ENCODE measurements at regions not wholly inside any gene's neighbourhood (a gene's known extent, or its start where the extent isn't known, plus 50 kb on each side); places are given as distances from the start of the nearest gene placed in this dataset.

DNA sequence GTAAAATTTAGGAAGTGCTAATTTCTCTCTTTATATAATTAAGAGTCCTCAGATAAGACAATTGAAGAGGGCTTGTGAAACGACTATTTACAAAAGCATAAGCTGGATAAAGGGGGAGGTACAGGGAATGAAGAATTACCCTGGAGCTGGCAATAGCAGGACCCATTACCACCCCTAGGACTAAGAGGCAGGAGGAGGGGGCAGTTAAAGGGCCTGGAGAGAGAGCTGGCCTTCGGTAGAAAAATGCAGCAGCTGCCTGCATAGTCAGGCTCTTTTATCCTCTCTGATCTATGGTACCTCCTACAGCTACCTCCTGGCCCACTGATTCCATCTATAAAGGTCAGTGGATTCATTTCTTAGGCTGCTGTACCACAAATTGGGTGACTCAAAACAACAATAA lies 57.7 kb upstream of the TRPC3 start:
- TF ChIP-seq TCF12 (IDR thresholded peaks at IDR 0.05; ENCODE audit: low read depth) (no peak), TEAD4 (IDR thresholded peaks at IDR 0.05) (no peak), FOXM1 (IDR thresholded peaks at IDR 0.05; ENCODE audit: borderline replicate concordance, low read depth) (no peak), TAF1 (IDR thresholded peaks at IDR 0.05; ENCODE audit: low read depth) (no peak), YY1 (IDR thresholded peaks at IDR 0.05; ENCODE audit: low read depth) (no peak), CREB1 (IDR thresholded peaks at IDR 0.05; ENCODE audit: low read depth) (no peak), EP300 (IDR thresholded peaks at IDR 0.05; ENCODE audit: borderline replicate concordance) (no peak), EGR1 (IDR thresholded peaks at IDR 0.05) (no peak), CEBPB (IDR thresholded peaks at IDR 0.05) (no peak), RAD21 (IDR thresholded peaks at IDR 0.05; ENCODE audit: low read depth) (no peak)
- TF ChIP-seq, protein P1, sequence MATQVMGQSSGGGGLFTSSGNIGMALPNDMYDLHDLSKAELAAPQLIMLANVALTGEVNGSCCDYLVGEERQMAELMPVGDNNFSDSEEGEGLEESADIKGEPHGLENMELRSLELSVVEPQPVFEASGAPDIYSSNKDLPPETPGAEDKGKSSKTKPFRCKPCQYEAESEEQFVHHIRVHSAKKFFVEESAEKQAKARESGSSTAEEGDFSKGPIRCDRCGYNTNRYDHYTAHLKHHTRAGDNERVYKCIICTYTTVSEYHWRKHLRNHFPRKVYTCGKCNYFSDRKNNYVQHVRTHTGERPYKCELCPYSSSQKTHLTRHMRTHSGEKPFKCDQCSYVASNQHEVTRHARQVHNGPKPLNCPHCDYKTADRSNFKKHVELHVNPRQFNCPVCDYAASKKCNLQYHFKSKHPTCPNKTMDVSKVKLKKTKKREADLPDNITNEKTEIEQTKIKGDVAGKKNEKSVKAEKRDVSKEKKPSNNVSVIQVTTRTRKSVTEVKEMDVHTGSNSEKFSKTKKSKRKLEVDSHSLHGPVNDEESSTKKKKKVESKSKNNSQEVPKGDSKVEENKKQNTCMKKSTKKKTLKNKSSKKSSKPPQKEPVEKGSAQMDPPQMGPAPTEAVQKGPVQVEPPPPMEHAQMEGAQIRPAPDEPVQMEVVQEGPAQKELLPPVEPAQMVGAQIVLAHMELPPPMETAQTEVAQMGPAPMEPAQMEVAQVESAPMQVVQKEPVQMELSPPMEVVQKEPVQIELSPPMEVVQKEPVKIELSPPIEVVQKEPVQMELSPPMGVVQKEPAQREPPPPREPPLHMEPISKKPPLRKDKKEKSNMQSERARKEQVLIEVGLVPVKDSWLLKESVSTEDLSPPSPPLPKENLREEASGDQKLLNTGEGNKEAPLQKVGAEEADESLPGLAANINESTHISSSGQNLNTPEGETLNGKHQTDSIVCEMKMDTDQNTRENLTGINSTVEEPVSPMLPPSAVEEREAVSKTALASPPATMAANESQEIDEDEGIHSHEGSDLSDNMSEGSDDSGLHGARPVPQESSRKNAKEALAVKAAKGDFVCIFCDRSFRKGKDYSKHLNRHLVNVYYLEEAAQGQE (IDR thresholded peaks at IDR 0.05; ENCODE audit: low read depth): no peak
- TF ChIP-seq, protein P2, sequence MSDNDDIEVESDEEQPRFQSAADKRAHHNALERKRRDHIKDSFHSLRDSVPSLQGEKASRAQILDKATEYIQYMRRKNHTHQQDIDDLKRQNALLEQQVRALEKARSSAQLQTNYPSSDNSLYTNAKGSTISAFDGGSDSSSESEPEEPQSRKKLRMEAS (IDR thresholded peaks at IDR 0.05): no peak
- TF ChIP-seq, protein P3, sequence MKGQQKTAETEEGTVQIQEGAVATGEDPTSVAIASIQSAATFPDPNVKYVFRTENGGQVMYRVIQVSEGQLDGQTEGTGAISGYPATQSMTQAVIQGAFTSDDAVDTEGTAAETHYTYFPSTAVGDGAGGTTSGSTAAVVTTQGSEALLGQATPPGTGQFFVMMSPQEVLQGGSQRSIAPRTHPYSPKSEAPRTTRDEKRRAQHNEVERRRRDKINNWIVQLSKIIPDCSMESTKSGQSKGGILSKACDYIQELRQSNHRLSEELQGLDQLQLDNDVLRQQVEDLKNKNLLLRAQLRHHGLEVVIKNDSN (IDR thresholded peaks at IDR 0.05): no peak

Data from Ishikawa (cell line).